NCI-H748 (cell line): ENCODE measurements at regions not wholly inside any gene's neighbourhood (a gene's known extent, or its start where the extent isn't known, plus 50 kb on each side); places are given as distances from the start of the nearest gene placed in this dataset.
"Not testable (repeated sequence)": the region's sequence is repeated elsewhere in the genome, so short reads cannot be mapped to it uniquely, and the experiment has no call there.

ENCODE experiments used
- DNase-seq: peaks from one replicate; lab custom pipeline; 2025; ENCODE audit not compliant: unreplicated experiment; lab: John Stamatoyannopoulos, UW

DNA sequence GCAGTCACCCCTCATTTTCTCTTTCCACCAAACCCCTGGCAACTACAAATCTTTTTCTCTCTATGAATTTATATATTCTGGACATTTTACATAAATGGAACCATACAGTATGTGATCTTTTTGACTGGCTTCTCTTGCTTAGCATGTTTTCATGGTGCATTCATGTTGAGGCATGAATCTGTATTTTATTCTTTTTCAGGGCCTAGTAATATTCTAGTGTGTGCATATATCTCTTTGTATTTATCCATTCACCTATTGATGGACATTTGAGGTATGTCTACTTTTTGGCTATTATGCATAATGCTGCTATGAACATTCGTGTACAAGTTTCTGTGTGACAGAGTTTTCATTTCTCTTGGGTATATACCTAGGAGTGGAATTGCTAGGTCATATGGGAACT lies 78.2 kb downstream of the HACD1 start:
- no peak for DNase-seq

DNA sequence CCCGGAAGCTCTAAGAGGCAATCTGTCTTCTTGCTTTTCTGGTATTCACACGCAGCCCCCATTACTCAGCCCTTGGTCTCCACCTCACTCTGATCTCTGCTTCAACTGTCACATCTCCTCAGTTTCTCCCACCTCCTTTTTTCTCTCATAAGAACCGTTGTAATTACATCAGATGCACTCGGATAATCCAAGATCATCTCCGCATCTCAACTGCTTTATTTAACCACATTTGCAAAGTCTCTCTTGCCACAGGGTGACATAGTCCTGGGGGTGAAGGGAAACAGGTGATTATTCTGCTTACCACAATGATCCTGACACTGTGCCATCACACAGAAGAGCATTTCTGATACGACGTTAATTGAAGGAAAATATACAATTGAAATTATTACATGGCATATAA lies 79.9 kb downstream of the HACD1 start:
- DNase-seq: no peak

DNA sequence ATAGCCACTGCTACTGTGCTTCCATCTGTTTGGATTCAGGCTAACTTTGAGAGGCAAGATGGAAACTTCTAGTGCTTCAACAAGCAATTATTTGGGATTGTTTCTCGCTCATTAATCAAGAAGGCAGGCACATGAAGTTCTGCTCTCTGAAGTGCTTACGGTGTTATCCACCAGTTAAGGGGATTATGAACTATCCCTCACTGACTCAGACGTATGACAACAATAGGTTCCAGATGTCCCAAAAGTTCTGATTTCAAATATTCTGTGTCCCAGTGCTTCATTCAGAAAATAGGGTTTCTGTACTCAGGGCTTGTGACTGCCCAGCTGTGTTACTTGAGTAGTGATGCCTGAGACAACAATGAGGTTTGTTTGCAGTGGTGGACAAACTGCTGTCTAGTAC lies 81.0 kb downstream of the HACD1 start:
- no peak for DNase-seq

DNA sequence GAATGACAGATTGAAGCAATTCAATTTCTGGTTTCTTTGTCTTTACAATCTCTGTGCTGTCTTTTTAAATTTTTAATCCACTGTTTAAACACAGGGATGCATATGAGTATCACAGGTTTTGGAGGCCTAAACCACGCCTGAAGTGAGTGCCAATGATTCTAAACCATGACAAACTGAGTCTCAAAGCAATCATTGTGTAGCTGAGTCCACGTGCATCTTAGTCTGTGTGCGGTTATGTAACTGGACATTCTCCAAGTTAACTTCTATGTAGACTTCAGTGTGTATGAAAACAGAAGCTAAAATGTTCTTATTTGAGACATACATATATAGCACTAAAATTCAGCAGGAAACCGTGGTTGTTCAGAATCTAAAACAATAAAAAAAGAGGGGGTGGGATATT lies 79.3 kb upstream of the ST8SIA6 start:
- DNase-seq: no peak

DNA sequence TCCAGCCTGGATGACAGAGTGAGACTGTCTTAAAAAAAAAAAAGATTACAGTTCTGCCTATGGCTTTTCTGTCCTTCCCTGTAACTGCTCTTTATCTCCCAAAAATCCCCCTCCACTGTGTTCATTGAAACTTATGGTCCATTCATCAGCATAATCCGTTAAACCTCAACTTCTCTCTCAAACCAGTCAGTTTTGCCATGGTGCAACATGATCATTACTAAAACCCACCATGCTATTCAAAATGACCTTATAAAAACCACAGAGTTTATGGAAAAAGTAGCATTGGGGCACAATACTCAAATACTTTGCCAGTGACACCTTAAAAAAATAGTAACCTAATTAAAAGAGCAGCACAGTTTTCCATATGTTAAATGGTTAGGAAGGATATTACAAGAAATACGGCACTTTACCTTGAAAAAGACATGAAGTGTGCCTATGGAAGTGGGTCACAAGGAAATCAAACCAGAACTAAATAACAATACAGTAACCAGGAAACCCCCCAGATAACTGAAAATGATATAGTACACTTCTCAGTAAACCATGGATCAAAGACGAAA lies 74.0 kb upstream of the ST8SIA6 start:
- no peak for DNase-seq

DNA sequence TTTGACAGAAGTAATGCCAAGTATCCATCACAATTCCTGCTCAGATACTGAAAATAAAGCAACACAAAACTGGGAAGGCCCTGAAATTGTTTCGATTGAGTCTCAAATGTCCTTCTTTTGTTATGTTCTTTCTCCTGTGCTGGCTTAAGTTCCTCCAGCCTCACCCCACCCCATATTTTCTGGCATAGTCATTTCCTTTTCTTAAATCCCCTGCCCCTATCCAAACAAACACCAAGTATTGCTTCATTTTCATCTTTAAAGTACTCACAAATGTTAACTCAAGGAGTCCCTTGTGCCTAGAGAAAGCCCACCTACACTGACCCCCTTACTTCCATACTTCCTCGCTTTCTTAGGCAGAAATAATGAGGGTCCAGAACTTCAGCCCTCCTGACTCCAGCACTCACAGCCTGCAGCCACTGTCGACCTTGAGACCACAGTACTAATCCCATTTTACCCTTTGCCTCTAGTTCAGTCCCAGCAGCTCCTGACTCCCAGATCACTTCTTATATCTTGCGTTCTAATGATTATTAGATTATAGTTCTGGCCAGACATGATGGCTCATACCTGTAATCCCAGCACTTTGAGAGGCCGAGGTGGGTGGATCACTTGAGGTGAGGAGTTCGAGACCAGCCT lies 73.2 kb upstream of the ST8SIA6 start:
- no peak for DNase-seq

DNA sequence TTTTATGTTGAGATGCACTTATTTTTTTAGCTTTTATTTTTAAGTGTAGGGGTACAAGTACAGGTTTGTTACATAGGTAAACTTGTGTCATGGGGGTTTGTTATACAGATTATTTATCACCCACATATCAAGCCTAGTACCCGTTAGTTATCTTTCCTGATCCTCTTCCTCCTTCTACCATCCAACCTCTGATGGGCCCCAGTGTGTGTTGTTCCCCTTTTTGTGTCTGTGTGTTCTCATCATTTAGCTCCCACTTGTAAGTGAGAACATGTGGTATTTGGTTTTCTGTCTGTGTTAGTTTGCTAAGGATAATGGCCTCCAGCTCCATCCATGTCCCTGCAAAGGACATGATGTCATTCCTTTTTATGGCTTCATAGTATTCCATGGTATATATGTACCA lies 72.2 kb upstream of the ST8SIA6 start:
- not testable (repeated sequence) for DNase-seq

DNA sequence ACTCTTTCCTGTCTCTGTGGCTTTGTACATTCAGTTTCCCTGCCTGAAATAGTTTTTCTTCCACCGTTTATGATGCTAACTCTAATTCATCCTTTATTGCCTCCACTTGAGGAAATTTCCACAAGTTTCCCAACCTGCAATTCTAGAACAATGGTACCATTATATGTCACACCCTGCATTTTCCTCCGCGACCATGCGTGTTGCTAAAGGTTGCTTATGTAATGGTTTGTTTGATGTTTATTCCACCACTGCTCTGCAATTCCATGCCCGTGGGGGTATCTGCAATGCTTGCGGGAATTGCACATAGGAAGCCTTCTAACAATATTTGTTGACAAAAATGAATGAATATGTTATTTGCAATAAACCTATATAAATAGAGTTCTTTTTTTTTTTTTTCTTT lies 69.5 kb upstream of the ST8SIA6 start:
- peak; percentile 44 for DNase-seq

DNA sequence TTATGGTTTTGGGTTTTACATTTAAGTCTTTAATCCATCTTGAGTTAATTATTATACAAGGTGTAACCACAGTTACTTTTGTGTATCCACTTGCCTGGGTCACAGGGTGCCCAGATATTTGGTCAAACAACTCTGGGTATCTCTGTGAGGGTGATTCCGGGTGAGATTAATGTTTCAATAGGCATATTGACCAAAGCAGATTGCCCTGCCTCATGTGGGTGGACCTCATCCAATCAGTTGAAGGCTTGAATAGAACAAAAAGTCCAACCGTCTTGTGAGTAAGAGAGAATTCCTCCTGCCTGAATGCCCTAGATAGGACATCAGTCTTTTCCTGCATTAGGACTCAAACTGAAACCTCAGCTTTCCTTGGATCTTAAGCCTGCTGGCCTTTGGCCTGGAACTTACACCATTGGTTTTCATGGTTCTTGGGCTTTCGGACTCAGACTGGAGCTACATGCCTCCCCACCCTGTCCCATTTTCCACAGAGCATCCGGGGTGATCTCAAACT lies 68.9 kb upstream of the ST8SIA6 start:
- DNase-seq: no peak

DNA sequence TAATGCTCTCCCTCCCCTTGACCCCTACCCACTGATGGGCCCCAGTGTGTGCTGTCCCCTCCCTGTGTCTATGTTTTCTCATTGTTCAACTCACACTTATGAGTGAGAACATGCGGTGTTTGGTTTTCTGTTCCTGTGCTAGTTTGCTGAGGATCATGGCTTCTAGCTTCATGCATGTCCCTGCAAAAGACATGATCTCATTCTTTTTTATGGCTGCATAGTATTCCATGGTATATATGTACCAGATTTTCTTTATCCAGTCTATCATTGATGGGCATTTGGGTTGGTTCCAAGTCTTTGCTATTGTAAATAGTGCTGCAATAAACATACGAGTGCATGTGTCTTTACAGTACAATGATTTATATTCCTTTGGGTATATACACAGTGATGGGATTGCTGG lies 67.9 kb upstream of the ST8SIA6 start:
- DNase-seq: not testable (repeated sequence)

DNA sequence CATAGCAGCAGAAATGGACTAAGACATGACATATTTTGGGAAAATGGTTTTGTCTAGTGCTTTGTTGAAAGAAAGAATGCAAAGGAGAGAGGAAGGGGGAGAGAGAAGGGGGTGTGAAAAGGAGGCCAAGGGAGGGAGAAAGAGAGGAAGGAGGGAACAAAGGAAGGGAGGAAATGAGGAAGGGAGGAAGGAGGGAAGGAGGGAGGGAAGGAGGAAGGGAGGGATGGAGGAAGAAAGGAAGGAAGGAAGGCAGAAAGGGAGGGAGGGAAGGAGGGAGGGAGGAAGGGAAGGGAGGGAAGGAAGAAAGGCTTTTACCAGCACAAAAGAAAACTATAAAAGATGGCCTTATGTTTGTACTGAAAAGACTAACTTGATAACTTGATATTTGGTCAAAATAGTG lies 65.1 kb upstream of the ST8SIA6 start:
- DNase-seq: no peak

DNA sequence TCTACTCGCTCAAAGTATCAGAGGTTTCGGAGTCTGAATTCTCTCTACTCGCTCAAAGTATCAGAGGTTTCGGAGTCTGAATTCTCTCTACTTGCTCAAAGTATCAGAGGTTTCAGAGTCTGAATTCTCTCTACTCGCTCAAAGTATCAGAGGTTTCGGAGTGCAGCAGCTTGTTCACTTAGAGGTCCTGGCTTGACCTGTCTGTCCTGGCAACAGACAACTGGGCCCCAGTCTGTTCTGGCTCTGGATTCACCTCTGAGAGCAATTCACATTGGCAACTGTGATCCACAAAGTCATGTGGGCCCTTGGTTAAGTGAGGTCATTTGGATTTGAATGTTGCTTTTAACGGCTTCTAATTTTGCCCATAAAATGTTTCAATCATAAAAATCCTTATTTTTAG lies 63.9 kb upstream of the ST8SIA6 start:
- DNase-seq: no peak

DNA sequence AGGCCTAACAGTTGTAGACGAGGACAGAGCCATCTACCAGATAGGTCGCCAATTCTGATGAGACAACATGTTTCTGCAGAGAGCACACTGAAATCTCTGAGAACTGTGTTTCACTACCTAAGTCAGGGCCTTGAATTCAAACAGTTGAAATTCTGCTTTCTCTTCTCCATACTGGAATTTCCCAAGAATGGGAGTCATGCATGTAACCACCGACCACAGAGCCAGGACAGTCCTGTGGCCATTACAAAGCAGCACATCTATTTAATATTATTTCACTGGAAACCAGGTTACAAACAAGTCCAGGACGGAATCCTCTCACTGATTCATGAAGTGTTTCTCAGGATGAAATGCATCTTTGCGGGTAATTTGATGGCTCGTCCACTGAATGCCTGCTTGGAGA lies 62.0 kb upstream of the ST8SIA6 start:
- DNase-seq: no peak

DNA sequence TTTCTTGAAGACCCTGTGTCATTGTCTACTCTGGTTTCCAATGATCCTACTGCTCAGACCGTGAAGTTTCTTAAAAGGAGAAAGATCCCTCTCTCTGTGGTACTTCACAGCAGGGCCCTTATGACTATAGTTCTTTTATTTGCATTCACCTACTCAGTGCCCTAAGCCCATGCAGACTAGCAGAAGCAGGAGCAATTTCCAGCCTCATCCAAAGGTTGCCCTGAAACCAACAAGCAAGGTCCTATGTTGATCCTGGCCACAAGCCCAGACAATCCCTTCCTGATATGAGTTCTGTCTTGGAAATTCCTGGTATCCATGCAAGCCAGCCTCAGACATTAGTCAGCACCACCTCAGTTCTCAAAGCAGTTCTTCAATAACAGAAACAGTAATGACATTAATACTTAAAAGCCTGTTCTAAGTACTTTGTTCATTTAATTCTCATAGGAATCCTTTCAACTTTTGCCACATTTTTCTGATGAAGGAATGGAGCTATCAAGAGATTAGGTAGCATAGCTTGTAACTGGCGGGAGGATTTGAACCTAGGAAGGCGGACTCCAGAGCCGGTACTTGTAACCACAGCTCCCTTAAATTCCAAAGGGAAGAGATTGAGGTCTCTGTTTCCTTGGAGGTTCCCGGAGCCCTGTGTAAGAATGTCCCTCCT lies 58.1 kb upstream of the ST8SIA6 start:
- no peak for DNase-seq

DNA sequence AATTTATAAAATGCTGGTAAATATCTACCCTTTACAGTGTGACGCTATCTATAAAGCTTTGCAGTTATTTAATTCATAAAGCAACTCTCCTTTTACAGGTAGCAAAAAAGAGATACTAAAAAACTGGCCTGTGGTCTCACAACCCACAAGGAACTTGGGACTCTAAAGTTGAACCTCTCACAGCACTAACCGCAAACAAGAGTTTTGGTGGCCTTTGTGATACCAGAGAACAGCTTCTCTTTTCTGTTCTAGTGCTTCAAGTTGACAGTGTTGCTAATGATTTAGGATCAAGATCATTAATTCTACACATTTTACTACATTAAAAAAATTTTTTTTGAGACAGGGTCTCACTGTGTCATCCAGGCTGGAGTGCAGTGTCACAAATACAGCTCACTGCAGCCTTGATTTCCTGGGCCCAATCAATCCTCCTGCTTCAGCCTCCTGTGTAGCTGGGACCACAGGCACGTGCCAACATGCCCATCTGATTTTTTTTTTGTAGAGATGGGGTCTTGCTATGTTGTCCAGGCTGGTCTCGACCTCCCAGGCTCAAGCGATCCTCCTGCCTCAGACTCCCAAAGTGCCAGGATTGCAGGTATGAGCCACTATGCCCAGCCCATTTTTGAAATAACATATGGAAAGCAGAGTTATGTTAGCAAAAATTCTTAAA lies 56.0 kb upstream of the ST8SIA6 start:
- no peak for DNase-seq

DNA sequence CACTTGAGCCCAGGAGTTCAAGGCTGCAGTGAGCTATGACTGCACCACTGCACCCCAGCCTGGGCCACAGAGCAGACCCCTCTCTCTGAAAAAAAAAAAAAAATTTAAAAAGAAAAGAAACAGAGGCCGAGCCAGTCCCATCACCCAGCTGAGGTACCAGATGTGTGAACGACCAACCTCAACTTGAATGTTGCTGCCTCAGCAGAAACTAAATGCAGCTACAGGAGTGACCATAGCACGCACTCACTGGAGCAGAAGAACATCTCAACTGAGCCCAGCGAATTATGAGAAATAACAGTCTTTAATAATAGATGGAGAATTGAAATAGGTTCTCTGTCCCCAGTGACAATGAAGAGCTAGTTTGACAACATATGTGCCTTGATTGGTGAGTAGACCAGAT lies 53.1 kb upstream of the ST8SIA6 start:
- no peak for DNase-seq

DNA sequence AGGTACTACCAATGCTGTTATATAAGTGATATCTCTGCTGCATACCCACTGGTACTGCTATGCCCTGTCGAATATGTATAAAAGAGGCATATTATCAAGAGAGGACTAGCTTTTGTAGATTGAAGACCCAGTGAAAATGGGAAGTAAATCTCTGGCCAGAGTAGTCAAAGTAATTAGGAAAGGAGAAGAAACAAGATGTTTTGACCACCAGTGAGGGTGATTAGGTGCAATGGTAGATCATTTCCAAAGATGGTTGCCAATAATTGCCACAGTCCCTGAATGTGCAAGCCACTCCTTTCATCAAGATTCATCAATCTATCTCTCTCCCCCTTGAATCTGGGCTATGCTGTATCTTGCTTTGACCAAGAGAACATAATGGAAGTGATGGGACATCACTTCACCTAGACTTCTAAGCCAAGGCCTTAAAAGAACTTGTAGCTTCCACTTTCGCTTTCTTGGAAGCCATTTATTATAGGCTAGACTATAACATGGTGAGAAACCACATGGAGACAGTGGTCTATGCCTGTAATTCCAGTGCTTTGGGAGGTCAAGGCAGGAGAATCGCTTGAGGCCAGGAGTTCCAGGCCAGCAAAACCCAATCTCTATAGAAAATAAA lies 52.6 kb upstream of the ST8SIA6 start:
- no peak for DNase-seq

DNA sequence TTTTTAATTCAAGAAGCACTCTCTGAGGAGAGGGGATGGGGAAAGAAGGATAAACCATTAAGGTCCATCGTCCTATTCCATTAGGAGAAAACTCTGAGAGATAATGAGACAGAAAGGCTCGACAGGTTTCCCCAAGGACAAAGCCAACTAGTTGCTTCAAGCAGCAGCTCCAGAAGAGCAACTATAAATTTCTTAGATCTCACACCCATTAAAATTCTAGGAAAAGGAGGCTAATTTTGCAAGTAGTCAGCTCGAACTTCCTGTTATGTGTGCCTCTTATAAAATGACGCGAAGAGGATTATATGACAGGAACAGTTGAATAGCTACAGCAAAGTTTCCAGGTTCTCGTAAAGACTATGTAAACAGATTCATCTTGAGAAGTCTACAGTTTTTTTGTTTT lies 52.0 kb upstream of the ST8SIA6 start:
- DNase-seq: no peak

DNA sequence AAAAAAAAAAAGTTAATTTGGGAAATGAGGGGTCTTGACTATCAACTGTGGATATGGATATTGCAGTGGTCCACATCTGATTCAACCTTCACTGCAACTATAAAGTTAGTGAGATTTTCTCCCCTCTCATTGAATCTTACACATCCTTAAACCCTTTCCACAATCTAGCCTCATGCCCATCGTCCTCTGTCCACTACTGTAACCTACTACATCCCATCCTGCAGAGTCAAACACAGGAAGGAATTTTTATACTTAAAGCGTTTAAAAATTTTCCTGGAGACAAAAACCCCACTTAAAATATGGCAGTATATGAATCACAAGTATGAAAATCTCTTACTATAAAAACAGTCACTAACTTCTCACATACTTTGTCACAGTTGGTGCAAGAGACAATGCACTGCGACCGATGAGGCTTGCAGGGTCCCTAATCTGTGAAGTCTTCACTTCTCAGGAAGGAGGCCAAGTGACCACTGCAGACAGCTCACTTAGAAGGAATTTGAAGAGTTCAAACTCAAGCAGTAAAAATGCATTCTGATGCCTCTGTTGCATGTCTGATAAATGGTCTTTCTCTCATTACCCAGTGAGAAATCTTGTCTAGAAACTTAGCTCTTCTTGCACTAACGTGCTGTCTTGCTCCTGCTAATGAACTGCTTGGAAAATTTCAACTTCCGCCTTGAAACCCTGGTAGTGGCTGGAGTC lies 50.3 kb upstream of the ST8SIA6 start:
- DNase-seq: no peak
